ENCODE measurements at regions not wholly inside any gene's neighbourhood (a gene's known extent, or its start where the extent isn't known, plus 50 kb on each side); places are given as distances from the start of the nearest gene placed in this dataset.

DNA sequence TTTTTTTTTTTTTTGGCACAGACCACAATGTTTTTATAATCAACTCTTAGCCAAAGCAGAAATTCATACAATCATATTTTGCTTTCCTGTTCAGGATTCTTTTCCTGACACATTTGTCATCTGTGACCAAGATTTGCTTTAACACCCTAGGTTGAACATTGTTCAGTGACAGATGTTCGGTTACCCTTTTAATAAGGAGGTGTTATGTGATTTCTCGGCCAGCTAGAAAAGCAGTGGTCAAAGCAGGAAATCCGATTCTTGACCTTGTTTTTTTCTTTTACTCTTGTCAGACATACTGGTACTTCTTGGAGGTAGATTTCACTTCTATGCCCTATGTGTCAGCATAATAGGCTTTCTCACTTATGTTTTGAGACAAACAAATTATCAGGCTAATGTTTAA lies 335.3 kb upstream of the ACTBL2 start:
- TF ChIP-seq, protein P1, sequence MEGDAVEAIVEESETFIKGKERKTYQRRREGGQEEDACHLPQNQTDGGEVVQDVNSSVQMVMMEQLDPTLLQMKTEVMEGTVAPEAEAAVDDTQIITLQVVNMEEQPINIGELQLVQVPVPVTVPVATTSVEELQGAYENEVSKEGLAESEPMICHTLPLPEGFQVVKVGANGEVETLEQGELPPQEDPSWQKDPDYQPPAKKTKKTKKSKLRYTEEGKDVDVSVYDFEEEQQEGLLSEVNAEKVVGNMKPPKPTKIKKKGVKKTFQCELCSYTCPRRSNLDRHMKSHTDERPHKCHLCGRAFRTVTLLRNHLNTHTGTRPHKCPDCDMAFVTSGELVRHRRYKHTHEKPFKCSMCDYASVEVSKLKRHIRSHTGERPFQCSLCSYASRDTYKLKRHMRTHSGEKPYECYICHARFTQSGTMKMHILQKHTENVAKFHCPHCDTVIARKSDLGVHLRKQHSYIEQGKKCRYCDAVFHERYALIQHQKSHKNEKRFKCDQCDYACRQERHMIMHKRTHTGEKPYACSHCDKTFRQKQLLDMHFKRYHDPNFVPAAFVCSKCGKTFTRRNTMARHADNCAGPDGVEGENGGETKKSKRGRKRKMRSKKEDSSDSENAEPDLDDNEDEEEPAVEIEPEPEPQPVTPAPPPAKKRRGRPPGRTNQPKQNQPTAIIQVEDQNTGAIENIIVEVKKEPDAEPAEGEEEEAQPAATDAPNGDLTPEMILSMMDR (IDR thresholded peaks at IDR 0.05; ENCODE audit: low read length): no peak
- TF ChIP-seq EZH2 (IDR thresholded peaks at IDR 0.05; ENCODE audit: borderline replicate concordance, low read length): no peak
